ENCODE measurements at regions not wholly inside any gene's neighbourhood (a gene's known extent, or its start where the extent isn't known, plus 50 kb on each side); places are given as distances from the start of the nearest gene placed in this dataset.
"Not testable (repeated sequence)": the region's sequence is repeated elsewhere in the genome, so short reads cannot be mapped to it uniquely, and the experiment has no call there.

DNA sequence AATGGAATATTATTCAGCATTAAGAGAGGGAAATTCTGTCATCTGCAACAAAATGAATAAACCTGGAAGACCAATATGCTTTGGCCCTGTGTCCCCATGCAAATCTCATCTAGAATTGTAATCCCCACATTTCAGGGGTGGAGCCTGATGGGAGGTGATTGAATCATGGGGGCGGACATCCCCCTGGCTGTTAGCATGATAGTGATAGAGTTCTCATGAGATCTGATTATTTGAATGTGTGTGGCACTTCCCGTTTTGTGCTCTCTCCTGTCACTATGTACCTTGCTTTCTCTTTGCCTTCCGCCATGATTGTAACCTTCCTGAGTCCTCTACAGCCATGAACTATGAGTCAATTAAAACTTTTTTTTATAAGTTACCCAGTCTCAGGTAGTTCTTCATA lies 83.7 kb upstream of the C1QTNF3 start:
- not testable (repeated sequence) for TF ChIP-seq POLR2A, POLR2AphosphoS5 (IDR thresholded peaks at IDR 0.05; ENCODE audit: low read depth, low read length)

All from GM12891 (cell line).